GM19025 (cell line): ENCODE measurements at regions not wholly inside any gene's neighbourhood (a gene's known extent, or its start where the extent isn't known, plus 50 kb on each side); places are given as distances from the start of the nearest gene placed in this dataset.
"Not testable (repeated sequence)": the region's sequence is repeated elsewhere in the genome, so short reads cannot be mapped to it uniquely, and the experiment has no call there.

Experiments used
- ATAC-seq: cut with Tn5 transposase; IDR thresholded peaks from one replicate; pipeline ENCODE4 v1.9.1; 2021; ENCODE audit warnings: mild to moderate bottlenecking, low read depth, moderate library complexity; ENCODE audit not compliant: unreplicated experiment

DNA sequence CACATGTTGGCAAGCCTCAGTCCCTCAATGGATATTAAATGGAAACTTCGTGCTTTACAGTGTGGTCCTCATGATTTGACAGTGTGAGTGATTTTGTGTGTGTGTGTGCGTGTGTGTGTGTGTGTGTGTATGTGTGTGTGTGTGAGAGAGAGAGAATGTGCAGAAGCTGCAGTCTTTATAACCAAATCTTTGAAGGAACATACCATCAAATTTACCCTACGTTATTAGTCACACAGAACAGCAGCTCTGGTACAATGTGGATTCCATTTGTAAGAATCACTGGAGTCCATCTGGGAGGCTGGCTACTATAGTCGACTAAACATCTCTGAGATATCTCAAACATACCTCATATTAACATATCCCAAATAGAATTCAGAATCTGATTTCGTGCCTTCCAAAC, 928.0 kb upstream of the POT1 start:
- ATAC-seq = no peak

DNA sequence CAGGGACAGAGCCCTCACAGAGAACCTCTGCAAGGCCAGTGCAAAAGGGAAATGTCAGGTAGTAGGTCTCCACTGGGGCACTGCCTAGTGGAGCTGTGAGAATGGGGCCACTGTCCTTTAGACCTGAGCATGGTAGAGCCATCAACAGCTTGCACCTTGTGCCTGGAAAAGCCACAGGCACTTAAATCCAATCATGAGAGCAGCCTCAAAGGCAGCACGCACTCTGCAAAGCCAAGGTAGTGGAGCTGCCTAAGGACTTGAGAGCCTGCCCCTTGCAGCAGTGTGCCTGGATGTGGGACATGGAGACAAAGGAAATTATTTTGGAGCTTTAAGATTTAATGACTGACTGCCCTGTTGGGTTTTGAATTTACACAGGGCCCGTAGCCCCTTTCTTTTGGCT, 918.5 kb upstream of the POT1 start:
- no peak for ATAC-seq

DNA sequence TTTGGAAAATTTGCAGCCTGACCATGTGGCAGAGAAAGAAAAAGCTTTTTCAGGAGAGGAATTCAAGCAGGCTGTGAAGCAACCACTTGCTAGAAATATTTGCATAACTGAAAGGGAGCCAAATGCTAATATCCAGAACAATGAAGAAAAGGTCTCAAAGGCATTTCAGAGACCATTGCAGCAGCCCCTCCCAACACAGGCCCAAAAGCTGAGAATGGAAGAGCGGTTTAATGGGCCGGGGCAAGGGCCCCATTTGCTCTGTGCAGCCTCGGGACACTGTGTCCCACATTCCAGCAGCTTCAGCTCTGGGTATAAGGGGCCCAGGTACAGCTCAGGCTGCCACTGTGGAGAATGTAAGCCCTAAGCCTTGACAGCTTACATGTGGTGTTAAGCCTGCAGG, 918.1 kb upstream of the POT1 start:
- no peak for ATAC-seq

DNA sequence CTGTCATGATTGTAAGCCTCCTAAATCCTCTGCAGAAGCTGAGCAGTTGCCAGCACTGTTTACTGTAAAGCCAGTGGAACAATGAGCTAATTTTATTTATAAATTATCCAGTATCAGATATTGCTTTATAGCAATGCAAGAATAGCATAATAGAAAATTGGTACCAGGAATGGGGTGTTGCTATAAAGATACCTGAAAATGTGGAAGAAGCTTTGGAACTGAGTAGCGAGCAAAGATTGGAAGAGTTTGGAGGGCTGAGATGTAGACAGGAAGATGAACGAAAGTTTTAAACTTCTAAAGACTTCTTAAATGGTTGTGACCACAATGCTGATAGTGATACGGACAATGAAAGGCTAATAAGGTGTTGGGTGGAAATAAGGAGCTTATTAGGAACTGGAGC, 917.4 kb upstream of the POT1 start:
- no peak for ATAC-seq

DNA sequence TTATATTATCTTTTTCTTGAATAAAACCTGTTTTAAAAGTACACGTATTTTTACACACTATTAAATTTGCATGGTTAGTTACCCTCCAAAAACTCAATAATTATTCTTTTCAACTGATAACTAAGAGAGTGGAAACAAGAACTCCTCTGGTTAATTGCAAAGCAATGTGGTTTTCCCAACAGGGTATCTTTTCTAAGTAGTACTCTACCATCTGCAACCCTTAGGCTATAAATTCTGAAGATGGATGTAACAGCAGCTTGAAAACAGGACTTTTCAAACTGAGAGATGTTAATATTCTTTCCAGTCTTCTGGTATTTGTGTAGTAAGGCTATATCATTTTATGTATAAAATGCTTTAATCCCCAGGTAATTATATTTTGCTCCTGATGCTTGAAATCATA, 916.1 kb upstream of the POT1 start:
- ATAC-seq = no peak

DNA sequence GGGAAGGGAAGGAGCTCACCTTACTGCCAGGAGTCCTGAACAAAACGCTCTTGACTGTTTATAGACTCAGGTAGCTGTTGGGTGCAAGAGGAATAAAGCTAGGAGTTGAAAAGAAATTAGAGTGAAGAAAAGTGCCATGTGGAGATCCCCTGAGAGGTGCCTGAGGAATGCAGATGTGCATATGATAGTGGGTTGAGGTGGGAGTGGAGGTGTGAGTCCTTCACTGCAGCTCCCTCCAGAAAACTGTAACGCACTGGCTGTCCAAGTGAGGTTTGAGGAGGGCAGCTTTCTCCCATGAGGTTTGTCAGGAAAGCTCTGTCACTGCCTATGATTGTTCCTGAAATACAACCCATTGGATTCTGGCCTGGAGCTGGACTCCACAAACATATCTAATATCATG, 904.8 kb upstream of the POT1 start:
- ATAC-seq = no peak

DNA sequence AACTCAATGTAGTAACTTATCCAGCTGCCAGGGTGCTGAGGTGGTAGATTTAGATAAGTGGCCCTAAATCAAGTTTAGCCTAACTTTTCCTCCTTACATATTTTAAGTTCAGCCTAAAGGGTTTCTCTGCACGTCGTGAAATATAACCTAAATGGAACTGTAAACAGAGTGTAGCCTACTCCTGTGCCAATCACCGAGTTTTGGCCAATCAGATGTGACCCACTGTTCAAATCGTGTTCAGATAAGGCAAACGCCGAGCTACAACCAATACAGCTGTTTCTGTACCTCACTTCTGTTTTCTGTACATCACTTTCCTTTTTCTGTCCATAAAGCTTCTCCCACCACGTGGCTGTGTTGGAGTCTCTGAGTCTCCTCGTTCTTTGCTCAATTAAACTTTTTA, 904.2 kb upstream of the POT1 start:
- ATAC-seq = no peak

DNA sequence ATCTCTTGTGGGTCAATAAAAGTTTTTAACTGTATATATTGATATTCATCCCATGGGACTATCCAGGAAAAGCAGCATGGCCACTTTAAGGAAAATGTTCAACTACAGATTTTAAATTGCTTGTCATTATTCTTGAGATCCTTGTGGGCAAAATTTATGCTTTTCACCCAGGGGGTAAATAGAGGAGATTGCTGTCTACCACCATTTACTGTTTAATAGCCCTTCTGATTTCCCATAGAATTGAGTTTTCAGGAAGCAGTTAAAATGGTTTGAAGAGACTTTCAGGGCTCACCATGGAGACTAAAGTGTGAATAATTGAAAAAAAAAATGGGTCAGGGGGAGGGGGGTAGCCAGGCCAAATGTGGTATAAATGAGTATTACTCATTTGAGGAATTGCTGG, 901.1 kb upstream of the POT1 start:
- no peak for ATAC-seq

DNA sequence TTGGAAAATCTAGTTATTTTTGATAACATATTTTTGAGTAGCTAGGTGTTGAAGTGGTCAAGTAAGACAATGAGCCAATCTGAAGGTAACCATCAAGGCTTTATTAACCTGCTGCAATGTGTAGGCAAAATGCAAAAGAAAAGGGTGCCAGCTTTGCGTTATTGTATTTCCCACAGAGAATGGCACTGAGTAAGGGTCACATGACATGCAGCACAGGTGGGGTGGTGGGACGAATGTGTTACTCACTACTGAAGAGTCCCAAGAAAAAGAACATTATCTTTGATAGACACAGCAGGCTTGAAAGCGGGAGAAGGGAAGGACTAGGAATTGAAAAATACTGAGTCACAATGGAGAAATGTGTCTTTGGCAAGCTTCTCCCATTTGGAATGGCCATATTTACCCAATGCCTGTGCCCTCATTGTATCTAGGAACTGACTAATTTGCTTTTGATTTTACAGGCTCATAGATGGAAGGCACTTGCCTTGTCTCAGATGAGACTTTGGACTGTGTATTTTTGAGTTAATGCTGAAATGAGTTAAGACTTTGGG, 898.6 kb upstream of the POT1 start:
- no peak for ATAC-seq

DNA sequence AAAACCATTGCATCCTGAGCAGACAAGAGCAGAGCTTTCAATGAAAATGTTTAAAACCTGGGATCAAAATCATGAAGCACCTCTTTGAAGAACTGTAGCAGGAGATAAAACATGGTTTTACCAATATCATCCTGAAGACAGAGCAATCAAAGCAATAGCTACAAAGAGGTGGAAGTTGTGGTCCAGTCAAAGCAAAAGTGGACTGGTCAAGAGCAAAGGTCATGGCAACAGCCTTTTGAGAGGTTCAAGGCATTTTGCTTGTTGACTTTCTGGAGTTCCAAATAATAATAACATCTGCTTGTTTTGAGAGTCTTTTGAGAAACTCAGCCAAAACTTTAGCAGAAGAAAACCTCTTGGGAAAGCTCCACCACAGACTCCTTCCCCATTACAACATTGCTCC, 893.9 kb upstream of the POT1 start:
- ATAC-seq = no peak

DNA sequence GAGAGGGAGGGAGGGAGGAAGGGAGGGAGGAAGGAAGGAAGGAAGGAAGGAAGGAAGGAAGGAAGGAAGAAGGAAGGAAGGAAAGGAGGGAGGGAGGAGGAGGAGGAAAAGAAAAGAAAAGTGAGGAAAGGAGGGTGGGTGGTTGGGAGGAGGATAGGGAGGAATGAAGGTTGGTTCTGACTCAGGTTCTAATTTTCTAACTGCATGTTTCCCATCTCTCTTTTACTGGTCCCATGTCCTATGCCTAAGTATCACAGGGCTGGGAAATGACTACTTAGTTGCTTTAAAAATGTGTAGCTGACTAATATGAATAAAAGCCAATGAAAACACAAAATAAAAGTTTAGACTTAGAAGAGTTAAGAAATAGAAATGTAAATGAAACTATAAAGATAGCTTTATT, 890.9 kb upstream of the POT1 start:
- ATAC-seq = no peak

DNA sequence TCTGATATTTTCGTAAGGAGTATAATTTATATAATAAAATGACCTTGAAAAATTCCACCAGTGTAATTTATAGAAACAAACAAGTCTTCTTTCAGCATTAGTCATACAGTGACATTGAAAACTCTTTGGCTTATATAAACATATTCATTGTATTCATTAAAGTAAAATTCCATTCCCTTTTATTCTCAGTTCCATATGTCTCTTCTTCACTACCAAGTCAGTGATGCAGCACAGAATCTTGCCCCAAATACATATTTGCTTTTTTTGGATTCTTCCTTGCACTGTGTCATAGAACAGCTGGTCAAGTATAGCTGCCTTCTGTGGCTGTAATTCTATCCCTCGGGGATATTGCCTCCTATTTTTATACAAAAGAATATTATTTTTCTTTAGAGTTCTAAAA, 884.5 kb upstream of the POT1 start:
- no peak for ATAC-seq

DNA sequence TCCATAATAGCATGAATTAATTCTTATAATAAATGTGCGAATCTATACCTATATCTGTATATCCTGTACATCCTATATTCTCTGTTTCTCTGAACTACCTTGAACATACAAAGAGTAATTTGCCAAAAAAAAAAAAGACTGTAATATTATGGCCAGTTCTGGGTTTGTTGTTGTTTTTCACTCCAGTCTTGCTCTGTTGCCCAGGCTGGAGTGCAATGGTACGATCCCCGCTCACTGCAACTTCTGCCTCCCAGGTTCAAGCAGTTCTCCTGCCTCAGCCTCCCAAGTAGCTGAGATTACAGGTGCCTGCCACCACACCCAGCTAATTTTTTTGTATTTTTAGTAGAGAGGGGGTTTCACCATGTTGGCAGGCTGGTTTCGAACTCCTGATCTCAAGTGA, 876.9 kb upstream of the POT1 start:
- ATAC-seq = not testable (repeated sequence)

DNA sequence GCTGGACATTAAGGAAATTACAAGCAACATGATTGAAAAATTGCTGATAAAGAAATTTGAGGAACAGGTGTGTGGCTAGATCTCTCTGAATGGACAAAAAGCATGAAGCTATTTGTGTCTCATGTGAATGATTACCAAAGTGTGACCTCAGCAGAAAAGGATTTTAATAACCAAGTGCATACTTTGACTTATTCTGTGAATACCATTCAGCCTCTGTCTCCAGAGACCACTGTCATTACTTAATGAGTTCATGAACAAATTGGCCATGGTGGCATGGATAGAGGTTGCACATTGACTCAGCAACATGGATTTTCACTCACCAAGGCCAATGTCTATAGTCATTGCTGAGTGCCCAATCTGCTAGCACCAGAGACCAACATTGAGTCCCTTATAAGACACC, 874.6 kb upstream of the POT1 start:
- no peak for ATAC-seq

DNA sequence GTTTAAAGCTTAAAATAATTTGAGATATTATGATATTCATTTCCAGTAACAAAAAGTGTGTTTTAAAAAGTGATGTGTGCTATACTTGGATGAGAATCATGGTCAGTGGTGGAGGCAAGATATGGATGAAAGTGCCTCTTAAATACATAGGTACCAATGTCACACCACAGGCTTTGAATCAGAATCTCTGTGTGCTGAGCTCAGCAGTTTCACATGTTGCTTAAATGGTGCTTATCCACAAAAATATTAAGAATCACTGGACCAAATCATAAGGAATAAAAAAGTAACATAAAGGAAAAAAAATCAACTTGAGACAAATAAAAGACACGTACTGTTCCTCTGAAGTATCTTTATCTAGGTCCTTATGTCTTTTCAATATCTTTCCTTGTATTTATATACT, 850.5 kb upstream of the POT1 start:
- ATAC-seq = no peak

DNA sequence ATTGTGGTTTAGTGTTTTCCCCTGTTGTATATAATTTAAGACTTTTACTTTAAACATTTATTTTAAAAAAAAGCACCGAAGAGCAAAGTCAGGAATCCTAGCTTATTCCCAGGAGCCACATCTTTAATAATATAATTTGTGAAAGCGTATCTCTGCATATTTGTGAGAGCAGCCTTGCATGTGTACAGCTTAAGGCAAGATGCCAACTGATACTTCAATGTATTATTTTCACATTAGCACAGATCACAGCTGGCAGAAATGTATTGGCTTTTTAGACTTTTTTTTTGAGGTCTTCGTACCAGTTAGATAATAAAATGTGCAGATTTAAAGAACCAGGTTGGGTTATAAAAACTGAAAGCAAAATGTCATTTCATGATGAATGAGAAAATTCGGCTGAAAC, 845.7 kb upstream of the POT1 start:
- no peak for ATAC-seq

DNA sequence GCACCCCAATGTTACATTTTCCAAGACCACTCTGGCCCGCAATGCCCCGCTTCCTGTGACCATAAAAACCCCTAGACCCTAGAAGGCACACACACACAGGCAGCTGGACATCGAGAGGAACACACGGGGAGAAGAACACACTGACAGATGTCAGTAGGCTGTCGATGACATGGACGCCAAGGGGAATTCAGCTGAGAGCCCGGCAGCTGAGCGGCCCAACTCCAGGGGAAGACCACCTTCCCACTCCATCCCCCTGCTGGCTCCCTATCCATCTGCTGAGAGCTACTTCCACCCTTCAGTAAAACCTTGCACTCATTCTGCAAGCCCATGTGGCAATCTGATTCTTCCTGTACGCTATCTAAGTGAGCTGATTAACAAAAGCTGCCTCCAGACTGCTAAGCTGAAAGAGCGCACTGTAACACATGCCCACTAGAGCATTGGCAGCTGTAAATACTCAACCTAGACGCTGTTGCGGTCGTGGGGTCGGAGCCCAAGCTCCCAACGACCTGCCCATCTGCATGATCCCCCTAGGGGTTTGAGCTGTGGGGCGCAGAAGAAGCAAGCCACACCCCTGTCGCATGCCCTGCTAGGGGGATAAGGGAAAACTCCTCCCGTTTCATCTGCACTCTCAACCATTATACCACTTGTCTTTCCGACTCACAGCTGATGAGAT, 843.6 kb upstream of the POT1 start:
- ATAC-seq = no peak

DNA sequence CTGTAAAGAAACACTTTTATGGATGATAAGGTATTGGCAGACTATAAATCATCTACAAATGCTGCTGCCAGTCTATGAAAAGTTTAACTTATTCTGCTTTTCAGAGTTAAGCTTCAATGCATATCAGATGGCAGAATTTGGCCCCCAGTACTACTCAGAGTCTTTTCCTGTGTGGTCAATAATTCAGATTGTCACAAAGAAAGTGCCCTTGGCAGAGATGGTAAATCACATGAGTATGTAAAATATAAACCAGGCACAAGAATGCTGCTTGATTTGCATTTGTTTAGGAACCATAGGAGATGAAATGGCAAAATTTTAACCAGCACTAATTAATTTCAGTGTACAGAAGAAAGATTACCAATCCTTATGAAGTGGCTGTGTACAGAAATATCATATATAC, 818.3 kb upstream of the POT1 start:
- ATAC-seq = no peak

DNA sequence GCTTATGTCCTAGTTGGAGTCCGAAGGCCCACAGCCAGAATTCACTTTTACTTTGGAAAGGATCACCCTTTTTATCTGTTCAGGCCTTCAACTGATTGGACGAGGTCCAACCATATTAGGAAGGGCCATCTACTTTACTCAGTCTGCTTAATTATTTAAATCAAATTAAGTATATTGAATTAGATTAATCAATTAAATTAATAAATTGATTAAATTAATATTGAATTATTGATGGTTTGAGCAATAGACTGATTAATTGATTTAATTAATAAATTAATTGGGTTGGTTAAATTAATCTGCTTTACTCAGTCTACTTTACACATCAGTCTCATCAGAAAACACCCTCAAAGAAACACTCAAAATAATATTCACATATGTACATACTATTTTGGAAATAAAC, 816.9 kb upstream of the POT1 start:
- no peak for ATAC-seq

DNA sequence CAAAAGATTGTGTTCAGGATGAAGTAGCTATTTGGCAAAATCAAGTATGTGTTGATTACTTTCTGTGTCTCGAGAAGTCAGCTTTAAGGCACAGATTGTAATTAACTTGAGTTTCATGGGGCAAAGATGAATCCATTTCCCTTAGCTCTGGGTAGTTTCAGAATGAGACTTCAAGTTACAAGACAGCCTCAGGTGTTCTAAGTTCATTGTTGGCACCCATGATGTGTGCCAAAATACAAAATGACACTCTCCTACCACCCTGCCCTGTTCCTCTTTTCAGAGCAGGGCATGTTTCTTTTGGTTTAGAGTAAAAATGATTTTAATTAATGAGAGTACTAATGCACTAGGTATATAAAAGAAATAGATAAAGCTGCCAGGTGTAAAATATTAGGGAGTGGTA, 797.6 kb upstream of the POT1 start:
- ATAC-seq = no peak

DNA sequence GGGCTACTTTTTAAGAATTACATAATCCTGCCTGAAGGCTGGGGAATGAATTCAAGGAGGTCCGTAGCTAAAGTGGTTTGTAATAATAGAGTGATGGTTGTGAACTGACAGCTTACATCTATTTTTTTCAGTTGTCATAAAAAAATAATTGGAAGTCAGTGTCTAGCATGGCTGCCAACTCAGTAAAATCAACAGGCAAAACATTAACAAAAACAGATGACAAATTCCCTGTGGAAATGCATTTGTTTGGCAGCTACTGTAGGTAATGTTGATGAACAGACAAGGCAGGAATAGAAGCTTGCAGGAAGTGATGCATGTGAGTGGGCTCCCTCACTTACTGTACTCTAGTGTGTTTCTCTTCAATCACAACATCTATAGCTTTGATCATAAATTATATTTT, 766.0 kb upstream of the POT1 start:
- no peak for ATAC-seq

DNA sequence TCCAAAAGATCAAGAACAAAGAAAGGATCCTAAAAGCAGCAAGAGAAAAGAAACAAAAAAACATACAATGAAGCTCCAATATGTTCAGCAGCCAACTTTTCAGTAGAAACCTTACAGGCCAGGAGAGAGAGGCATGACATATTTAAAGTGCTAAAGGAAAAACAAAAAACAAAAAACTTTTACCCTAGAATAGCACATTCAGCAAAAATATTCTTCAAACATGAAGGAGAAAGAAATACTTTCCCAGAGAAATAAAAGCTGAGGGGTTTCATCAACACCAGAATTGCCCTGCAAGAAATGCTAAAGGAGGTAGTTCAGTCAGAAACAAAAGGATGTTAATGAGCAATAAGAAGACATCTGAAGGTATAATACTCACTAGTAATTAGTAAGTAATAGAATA, 753.5 kb upstream of the POT1 start:
- no peak for ATAC-seq

DNA sequence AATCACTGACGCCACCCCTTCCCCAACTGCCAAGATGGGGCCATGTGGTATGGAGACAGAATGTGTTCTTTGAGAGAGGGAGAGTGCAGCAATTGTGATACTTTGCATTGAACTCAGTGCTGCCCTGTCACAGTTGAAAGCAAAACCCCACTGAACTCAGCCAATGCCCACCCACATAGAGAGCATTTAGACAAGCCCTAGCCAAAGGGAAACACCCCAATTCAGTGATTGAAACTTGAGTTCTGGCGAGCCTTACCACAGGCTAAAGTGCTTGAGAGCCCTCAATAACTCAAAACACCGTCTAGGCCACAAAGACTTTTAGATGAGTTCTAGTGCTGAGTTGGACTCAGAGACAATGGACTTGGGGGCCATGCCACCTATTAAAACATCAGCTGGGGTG, 751.9 kb upstream of the POT1 start:
- no peak for ATAC-seq
